Kidney epithelial cell (primary cell): ENCODE measurements at regions not wholly inside any gene's neighbourhood (a gene's known extent, or its start where the extent isn't known, plus 50 kb on each side); places are given as distances from the start of the nearest gene placed in this dataset.

ENCODE experiments used
- DNase-seq: peaks from one replicate; pipeline ENCODE4 v3.0.0-alpha.2; 2010; ENCODE audit warnings: low read depth
- H3K27me3 ChIP-seq: 2 replicates; pipeline ENCODE4 v1.6.0; 2011; ENCODE audit warnings: low read length; ENCODE audit not compliant: control insufficient read depth, insufficient read depth
- H3K36me3 ChIP-seq: 2 replicates; pipeline ENCODE4 v1.5.1; 2011; ENCODE audit warnings: low read length; ENCODE audit not compliant: control insufficient read depth, insufficient read depth
- H3K4me3 ChIP-seq: 2 replicates; pipeline ENCODE4 v1.5.1; 2011; ENCODE audit warnings: low read depth, mild to moderate bottlenecking, control low read depth, low read length
- TF ChIP-seq, protein P1 (sequence below): IDR thresholded peaks from 2 replicates; pipeline ENCODE4 v1.5.1; 2011; ENCODE audit warnings: mild to moderate bottlenecking, moderate library complexity, low read length, control low read depth, inconsistent platforms; ENCODE audit not compliant: insufficient read depth, poor library complexity, severe bottlenecking

- TF ChIP-seq, protein P1, sequence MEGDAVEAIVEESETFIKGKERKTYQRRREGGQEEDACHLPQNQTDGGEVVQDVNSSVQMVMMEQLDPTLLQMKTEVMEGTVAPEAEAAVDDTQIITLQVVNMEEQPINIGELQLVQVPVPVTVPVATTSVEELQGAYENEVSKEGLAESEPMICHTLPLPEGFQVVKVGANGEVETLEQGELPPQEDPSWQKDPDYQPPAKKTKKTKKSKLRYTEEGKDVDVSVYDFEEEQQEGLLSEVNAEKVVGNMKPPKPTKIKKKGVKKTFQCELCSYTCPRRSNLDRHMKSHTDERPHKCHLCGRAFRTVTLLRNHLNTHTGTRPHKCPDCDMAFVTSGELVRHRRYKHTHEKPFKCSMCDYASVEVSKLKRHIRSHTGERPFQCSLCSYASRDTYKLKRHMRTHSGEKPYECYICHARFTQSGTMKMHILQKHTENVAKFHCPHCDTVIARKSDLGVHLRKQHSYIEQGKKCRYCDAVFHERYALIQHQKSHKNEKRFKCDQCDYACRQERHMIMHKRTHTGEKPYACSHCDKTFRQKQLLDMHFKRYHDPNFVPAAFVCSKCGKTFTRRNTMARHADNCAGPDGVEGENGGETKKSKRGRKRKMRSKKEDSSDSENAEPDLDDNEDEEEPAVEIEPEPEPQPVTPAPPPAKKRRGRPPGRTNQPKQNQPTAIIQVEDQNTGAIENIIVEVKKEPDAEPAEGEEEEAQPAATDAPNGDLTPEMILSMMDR = no peak
- Histone ChIP-seq H3K27me3 (no peaks in the 10 kb centered on the region), H3K4me3 (no peak overlapping the region), H3K36me3 (no peaks in the 10 kb centered on the region)
- DNase-seq = no peak
These were observed 263.1 kb downstream of the TBX18 start for GRCh38 chr6:84501315-84501714.

- TF ChIP-seq, protein P1 = no peak
- no peak for DNase-seq
- Histone ChIP-seq H3K4me3 (no peak overlapping the region), H3K27me3 (no peaks in the 10 kb centered on the region), H3K36me3 (no peaks in the 10 kb centered on the region)
These were observed 263.7 kb downstream of the TBX18 start for GRCh38 chr6:84500726-84501125.

GRCh38 chr6:84498905-84499304 is 265.5 kb downstream of the TBX18 start:
- H3K27me3 ChIP-seq = no peaks in the 10 kb centered on the region
- no peaks in the 10 kb centered on the region for H3K36me3 ChIP-seq
- TF ChIP-seq, protein P1 = no peak
- DNase-seq = no peak
- H3K4me3 ChIP-seq = no peak overlapping the region

GRCh38 chr6:84492241-84493165 is 265.1 kb upstream of the CEP162 start:
- no peaks in the 10 kb centered on the region for H3K27me3 ChIP-seq
- TF ChIP-seq, protein P1 = no peak
- no peaks in the 10 kb centered on the region for H3K36me3 ChIP-seq
- DNase-seq = no peak
- no peak overlapping the region for H3K4me3 ChIP-seq

DNA sequence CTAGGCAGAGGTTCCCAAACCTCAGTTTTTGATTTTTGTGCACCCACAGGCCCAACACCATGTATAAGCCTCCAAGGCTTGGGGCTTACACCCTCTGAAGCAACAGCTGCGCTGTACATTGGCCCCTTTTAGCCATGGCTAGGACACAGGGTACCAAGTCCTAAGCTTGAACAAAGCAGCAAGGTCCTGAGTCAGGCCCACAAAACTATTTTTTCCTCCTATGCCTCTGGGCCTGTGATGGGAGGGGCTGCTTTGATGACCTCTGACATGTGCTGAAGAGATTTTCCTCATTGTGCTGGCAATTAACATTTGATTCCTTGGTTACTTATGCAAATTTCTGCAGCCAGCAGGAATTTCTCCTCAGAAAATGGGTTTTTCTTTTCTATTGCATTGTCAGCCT is 262.2 kb upstream of the CEP162 start:
- DNase-seq = no peak
- H3K36me3 ChIP-seq = no peaks in the 10 kb centered on the region
- no peak overlapping the region for H3K4me3 ChIP-seq
- H3K27me3 ChIP-seq = no peaks in the 10 kb centered on the region
- TF ChIP-seq, protein P1 = no peak
